ENCODE measurements at regions not wholly inside any gene's neighbourhood (a gene's known extent, or its start where the extent isn't known, plus 50 kb on each side); places are given as distances from the start of the nearest gene placed in this dataset.

- H3K27ac ChIP-seq (ENCODE audit: low read depth in 1 of 2, low read length in 2 of 2): no peak overlapping the region
- H3K27ac Mint-ChIP-seq: no peak overlapping the region
These were observed 198.9 kb upstream of the PPP1R2C start for GRCh38 chrX:42976746-42977366.

GRCh38 chrX:42978655-42979379 is 200.9 kb upstream of the PPP1R2C start:
- Mint-ChIP-seq H3K27ac (no peak overlapping the region), H3K36me3 (ENCODE audit: low read depth) (no peaks in the 10 kb centered on the region), H3K27me3 (no peaks in the 10 kb centered on the region), H3K9me3 (peaks cover 2% of the 10 kb centered on the region), H3K4me3 (no peak overlapping the region), H3K4me1 (ENCODE audit: low read depth) (no peaks in the 10 kb centered on the region)
- ATAC-seq (ENCODE audit: poor library complexity): no peak
- Histone ChIP-seq H3K36me3 (ENCODE audit: insufficient read depth, low read length) (no peaks in the 10 kb centered on the region), H3K4me3 (ENCODE audit: low read length) (no peak overlapping the region), H3K4me1 (ENCODE audit: insufficient read depth, low read length) (no peaks in the 10 kb centered on the region), H3K9me3 (ENCODE audit: control insufficient read depth in 1 of 2, insufficient read depth in 1 of 2, low read length in 2 of 2) (no peaks in the 10 kb centered on the region), H3K27ac (ENCODE audit: low read depth in 1 of 2, low read length in 2 of 2) (no peak overlapping the region), H3K27me3 (ENCODE audit: control insufficient read depth in 1 of 2, insufficient read depth in 2 of 2, low read length in 2 of 2) (no peaks in the 10 kb centered on the region)
- no peak for DNase-seq
- POLR2A ChIA-PET: no interaction called here
- CTCF ChIA-PET: no interaction called here
- intact Hi-C loops (cut with DNase I, micrococcal nuclease): no loop called here
- no peak for TF ChIP-seq CTCF (IDR thresholded peaks at IDR 0.05)

More at GRCh38 chrX:42976746-42977366, 198.9 kb upstream of the PPP1R2C start:
- Mint-ChIP-seq H3K9me3 (no peaks in the 10 kb centered on the region), H3K4me1 (ENCODE audit: low read depth) (no peaks in the 10 kb centered on the region), H3K27me3 (no peaks in the 10 kb centered on the region), H3K36me3 (ENCODE audit: low read depth) (no peaks in the 10 kb centered on the region), H3K4me3 (no peak overlapping the region)
- ChIA-PET POLR2A (no interaction called here), CTCF (no interaction called here)
- H3K9me3 ChIP-seq (ENCODE audit: control insufficient read depth in 1 of 2, insufficient read depth in 1 of 2, low read length in 2 of 2): no peaks in the 10 kb centered on the region
- no peaks in the 10 kb centered on the region for H3K36me3 ChIP-seq (ENCODE audit: insufficient read depth, low read length)
- no peaks in the 10 kb centered on the region for H3K4me1 ChIP-seq (ENCODE audit: insufficient read depth, low read length)
- DNase-seq (no peak), ATAC-seq (ENCODE audit: poor library complexity) (no peak)
- H3K27me3 ChIP-seq (ENCODE audit: control insufficient read depth in 1 of 2, insufficient read depth in 2 of 2, low read length in 2 of 2): no peaks in the 10 kb centered on the region
- intact Hi-C loops (cut with DNase I, micrococcal nuclease): no loop called here
- H3K4me3 ChIP-seq (ENCODE audit: low read length): no peak overlapping the region
- TF ChIP-seq CTCF (IDR thresholded peaks at IDR 0.05): no peak

- H3K27ac Mint-ChIP-seq: no peak overlapping the region
- H3K27me3 ChIP-seq (ENCODE audit: control insufficient read depth in 1 of 2, insufficient read depth in 2 of 2, low read length in 2 of 2): no peaks in the 10 kb centered on the region
- ChIA-PET POLR2A (no interaction called here), CTCF (no interaction called here)
- no peak overlapping the region for H3K4me3 Mint-ChIP-seq
- H3K4me1 ChIP-seq (ENCODE audit: insufficient read depth, low read length): no peaks in the 10 kb centered on the region
- H3K36me3 ChIP-seq (ENCODE audit: insufficient read depth, low read length): no peaks in the 10 kb centered on the region
- no peaks in the 10 kb centered on the region for H3K4me1 Mint-ChIP-seq (ENCODE audit: low read depth)
- TF ChIP-seq CTCF (IDR thresholded peaks at IDR 0.05): no peak
- no peak overlapping the region for H3K4me3 ChIP-seq (ENCODE audit: low read length)
- H3K27me3 Mint-ChIP-seq: no peaks in the 10 kb centered on the region
- H3K9me3 Mint-ChIP-seq: no peaks in the 10 kb centered on the region
- no peak overlapping the region for H3K27ac ChIP-seq (ENCODE audit: low read depth in 1 of 2, low read length in 2 of 2)
- DNase-seq (no peak), ATAC-seq (ENCODE audit: poor library complexity) (no peak)
- H3K36me3 Mint-ChIP-seq (ENCODE audit: low read depth): no peaks in the 10 kb centered on the region
- intact Hi-C loops (cut with DNase I, micrococcal nuclease): no loop called here
- H3K9me3 ChIP-seq (ENCODE audit: control insufficient read depth in 1 of 2, insufficient read depth in 1 of 2, low read length in 2 of 2): no peaks in the 10 kb centered on the region
These were observed 210.7 kb upstream of the PPP1R2C start for GRCh38 chrX:42988700-42989099.
